ENCODE measurements at regions not wholly inside any gene's neighbourhood (a gene's known extent, or its start where the extent isn't known, plus 50 kb on each side); places are given as distances from the start of the nearest gene placed in this dataset.

DNA sequence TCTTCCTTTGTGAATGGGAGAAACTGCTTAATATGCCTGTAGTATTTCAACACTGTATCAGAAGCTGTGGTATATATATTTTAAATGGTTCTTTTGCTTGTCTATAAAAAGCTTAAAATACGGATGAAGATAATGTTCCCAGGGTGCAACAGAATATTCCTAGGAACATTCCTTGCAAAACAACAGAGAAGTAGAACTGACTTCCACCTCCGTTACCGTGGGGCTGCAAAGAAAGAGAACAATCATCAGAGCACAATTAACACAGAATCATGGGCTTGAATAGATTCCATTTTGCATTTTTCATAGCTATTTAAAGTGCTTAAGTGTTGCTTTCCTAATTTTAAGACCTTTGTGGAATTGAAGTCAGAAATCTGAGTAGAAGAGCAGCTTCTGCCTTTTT, 1227.7 kb downstream of the EFNB2 start (continued):
- no peak for TF ChIP-seq ZBTB33 (IDR thresholded peaks at IDR 0.05; ENCODE audit: extremely low read depth, insufficient replicate concordance, low read length)
- no peak for TF ChIP-seq ZNF274 (IDR thresholded peaks at IDR 0.05; ENCODE audit: low read depth, low read length)
- no peak for TF ChIP-seq JUND (IDR thresholded peaks at IDR 0.05)
- no peak for TF ChIP-seq ZFX (IDR thresholded peaks at IDR 0.05)

GRCh38 chr13:105297839-105298238, 1237.6 kb downstream of the EFNB2 start:
- Histone ChIP-seq H3K79me2 (ENCODE audit: insufficient read depth, low read length) (no peaks in the 10 kb centered on the region), H3K36me3 (ENCODE audit: control insufficient read depth in 1 of 2, insufficient read depth in 2 of 2, low read length in 2 of 2) (no peaks in the 10 kb centered on the region), H3K27ac (ENCODE audit: low read depth, low read length) (no peak overlapping the region), H4K20me1 (ENCODE audit: insufficient read depth) (no peaks in the 10 kb centered on the region), H3K9me2 (ENCODE audit: insufficient read depth) (no peaks in the 10 kb centered on the region), H3K27me3 (ENCODE audit: insufficient read depth, low read length) (no peaks in the 10 kb centered on the region), H3K9me3 (ENCODE audit: control insufficient read depth in 1 of 2, insufficient read depth in 1 of 2, low read depth in 1 of 2, low read length in 2 of 2) (no peaks in the 10 kb centered on the region), H3K4me1 (ENCODE audit: control insufficient read depth in 1 of 2, insufficient read depth in 2 of 2, low read length in 2 of 2) (no peaks in the 10 kb centered on the region), H3K9ac (ENCODE audit: low read length) (no peak overlapping the region), H3K4me2 (ENCODE audit: low read length) (no peak overlapping the region), H3K4me3 (replicated peaks in 1 of 2; ENCODE audit: low read depth in 1 of 2, low read length in 2 of 2) (no peak overlapping the region), H2AFZ (ENCODE audit: low read depth, low read length, poor library complexity, severe bottlenecking) (no peak overlapping the region)
- DNase-seq (ENCODE audit: low read depth, low spot score) (no peak), ATAC-seq (no peak)
- intact Hi-C loops (cut with micrococcal nuclease), result no loop called here
- no peak for TF ChIP-seq RAD21 (IDR thresholded peaks at IDR 0.05; ENCODE audit: low read depth)
- no peak for TF ChIP-seq CBX3 (IDR thresholded peaks at IDR 0.05; ENCODE audit: low read depth)
- TF ChIP-seq POLR2A (IDR thresholded peaks at IDR 0.05; ENCODE audit: borderline replicate concordance, extremely low read depth, insufficient read depth, insufficient read length), result no peak
- TF ChIP-seq, protein P1, sequence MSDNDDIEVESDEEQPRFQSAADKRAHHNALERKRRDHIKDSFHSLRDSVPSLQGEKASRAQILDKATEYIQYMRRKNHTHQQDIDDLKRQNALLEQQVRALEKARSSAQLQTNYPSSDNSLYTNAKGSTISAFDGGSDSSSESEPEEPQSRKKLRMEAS (IDR thresholded peaks at IDR 0.05), result no peak
- no peak for TF ChIP-seq ZFX (IDR thresholded peaks at IDR 0.05)
- TF ChIP-seq CTCF (IDR thresholded peaks at IDR 0.05 in 2 of 3, conservative IDR thresholded peaks at IDR 0.05 in 1 of 3; ENCODE audit: borderline replicate concordance in 1 of 3, insufficient read depth in 1 of 3, low read depth in 2 of 3, low read length in 2 of 3), result no peak
- no peak for TF ChIP-seq ELF1 (IDR thresholded peaks at IDR 0.05; ENCODE audit: borderline replicate concordance, low read depth)
- no peak for TF ChIP-seq EZH2phosphoT487 (IDR thresholded peaks at IDR 0.05; ENCODE audit: borderline replicate concordance)
- no peak for TF ChIP-seq YY1 (IDR thresholded peaks at IDR 0.05; ENCODE audit: extremely low read depth, insufficient replicate concordance, low read depth, low read length)
- TF ChIP-seq EZH2 (IDR thresholded peaks at IDR 0.05), result no peak
- TF ChIP-seq ZBTB33 (IDR thresholded peaks at IDR 0.05; ENCODE audit: extremely low read depth, insufficient replicate concordance, low read length), result no peak
- TF ChIP-seq FOSL1 (IDR thresholded peaks at IDR 0.05; ENCODE audit: low read depth), result no peak
- TF ChIP-seq, protein P2, sequence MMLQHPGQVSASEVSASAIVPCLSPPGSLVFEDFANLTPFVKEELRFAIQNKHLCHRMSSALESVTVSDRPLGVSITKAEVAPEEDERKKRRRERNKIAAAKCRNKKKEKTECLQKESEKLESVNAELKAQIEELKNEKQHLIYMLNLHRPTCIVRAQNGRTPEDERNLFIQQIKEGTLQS (IDR thresholded peaks at IDR 0.05), result no peak
- no peak for TF ChIP-seq EGR1 (IDR thresholded peaks at IDR 0.05; ENCODE audit: low read depth)
- TF ChIP-seq POLR2AphosphoS5 (IDR thresholded peaks at IDR 0.05; ENCODE audit: low read depth, low read length), result no peak
- no peak for TF ChIP-seq TCF7L2 (IDR thresholded peaks at IDR 0.05; ENCODE audit: borderline replicate concordance, extremely low read depth, insufficient read depth, insufficient read length)
- no peak for TF ChIP-seq SRF (IDR thresholded peaks at IDR 0.05; ENCODE audit: low read depth)
- ChIA-PET POLR2A (no interaction called here), CTCF (no interaction called here), RAD21 (ENCODE audit: low non-redundant PET in 1 of 2, low total read pairs in 2 of 2, uncharacterized antibody in 2 of 2, unreplicated experiment in 2 of 2) (no interaction called here)
- BruUV-seq (replicated peaks), result no TSS peak

Measured in HCT116 (cell line).